ENCODE measurements at regions not wholly inside any gene's neighbourhood (a gene's known extent, or its start where the extent isn't known, plus 50 kb on each side); places are given as distances from the start of the nearest gene placed in this dataset.

- no peak for DNase-seq (ENCODE audit: low spot score, unreplicated experiment)
- Mint-ChIP-seq H3K36me3 (ENCODE audit: insufficient read depth) (no peaks in the 10 kb centered on the region), H3K4me3 (ENCODE audit: low read depth) (no peak overlapping the region), H3K9me3 (ENCODE audit: low read depth) (peaks cover 2% of the 10 kb centered on the region), H3K27ac (no peak overlapping the region), H3K4me1 (ENCODE audit: low read depth) (peaks cover 1% of the 10 kb centered on the region), H3K27me3 (peaks cover 11% of the 10 kb centered on the region)
- TF ChIP-seq CTCF (IDR thresholded peaks at IDR 0.05; ENCODE audit: unreplicated experiment): no peak
Measured at GRCh38 chr10:10605551-10606081, 412.1 kb upstream of the CELF2 start.

GRCh38 chr10:10609379-10609955, 408.2 kb upstream of the CELF2 start:
- H3K9me3 Mint-ChIP-seq (ENCODE audit: low read depth): peaks cover 2% of the 10 kb centered on the region
- TF ChIP-seq CTCF (IDR thresholded peaks at IDR 0.05; ENCODE audit: unreplicated experiment): no peak
- no peak overlapping the region for H3K27ac Mint-ChIP-seq
- no peak overlapping the region for H3K4me3 Mint-ChIP-seq (ENCODE audit: low read depth)
- H3K4me1 Mint-ChIP-seq (ENCODE audit: low read depth): peaks cover 8% of the 10 kb centered on the region
- no peaks in the 10 kb centered on the region for H3K36me3 Mint-ChIP-seq (ENCODE audit: insufficient read depth)
- H3K27me3 Mint-ChIP-seq: peaks cover 12% of the 10 kb centered on the region
- no peak for DNase-seq (ENCODE audit: low spot score, unreplicated experiment)

- TF ChIP-seq CTCF (IDR thresholded peaks at IDR 0.05; ENCODE audit: unreplicated experiment): no peak
- Mint-ChIP-seq H3K27me3 (peaks cover 17% of the 10 kb centered on the region), H3K9me3 (ENCODE audit: low read depth) (peaks cover 6% of the 10 kb centered on the region), H3K27ac (no peak overlapping the region), H3K4me1 (ENCODE audit: low read depth) (peaks cover 8% of the 10 kb centered on the region), H3K4me3 (ENCODE audit: low read depth) (no peak overlapping the region), H3K36me3 (ENCODE audit: insufficient read depth) (no peaks in the 10 kb centered on the region)
- no peak for DNase-seq (ENCODE audit: low spot score, unreplicated experiment)
Measured at GRCh38 chr10:10610171-10610570, 407.5 kb upstream of the CELF2 start.

- H3K9me3 Mint-ChIP-seq (ENCODE audit: low read depth): peaks cover 9% of the 10 kb centered on the region
- H3K27ac Mint-ChIP-seq: no peak overlapping the region
- H3K4me3 Mint-ChIP-seq (ENCODE audit: low read depth): no peak overlapping the region
- no peak for TF ChIP-seq CTCF (IDR thresholded peaks at IDR 0.05; ENCODE audit: unreplicated experiment)
- H3K4me1 Mint-ChIP-seq (ENCODE audit: low read depth): peaks cover 8% of the 10 kb centered on the region
- no peak for DNase-seq (ENCODE audit: low spot score, unreplicated experiment)
- peaks cover 20% of the 10 kb centered on the region for H3K27me3 Mint-ChIP-seq
- peaks cover 3% of the 10 kb centered on the region for H3K36me3 Mint-ChIP-seq (ENCODE audit: insufficient read depth)
Measured at GRCh38 chr10:10612151-10612550, 405.5 kb upstream of the CELF2 start.

- Mint-ChIP-seq H3K36me3 (ENCODE audit: insufficient read depth) (peaks cover 3% of the 10 kb centered on the region), H3K4me1 (ENCODE audit: low read depth) (peaks cover 8% of the 10 kb centered on the region), H3K4me3 (ENCODE audit: low read depth) (no peak overlapping the region), H3K27ac (no peak overlapping the region), H3K9me3 (ENCODE audit: low read depth) (peaks cover 9% of the 10 kb centered on the region), H3K27me3 (peaks cover 26% of the 10 kb centered on the region)
- no peak for TF ChIP-seq CTCF (IDR thresholded peaks at IDR 0.05; ENCODE audit: unreplicated experiment)
- no peak for DNase-seq (ENCODE audit: low spot score, unreplicated experiment)
Measured at GRCh38 chr10:10613656-10614244, 403.9 kb upstream of the CELF2 start.

Data from progenitor cell of endocrine pancreas (in vitro differentiated cells).